Astrocyte (in vitro differentiated cells and primary cell): ENCODE measurements at regions not wholly inside any gene's neighbourhood (a gene's known extent, or its start where the extent isn't known, plus 50 kb on each side); places are given as distances from the start of the nearest gene placed in this dataset.

Experiments
- DNase-seq: peaks from one replicate; pipeline ENCODE4 v3.0.0-alpha.2; 2010; ENCODE audit warnings: low read depth
- FAIRE-seq: peaks from 2 replicates; lab custom pipeline; 2011; peaks lifted over from hg19 to GRCh38; lab: Jason Lieb, UNC
- H2AFZ ChIP-seq: 2 replicates; pipeline ENCODE4 v1.6.0; 2012; ENCODE audit warnings: low read depth, low read length, inconsistent platforms
- H3K27ac ChIP-seq: 2 replicates; pipeline ENCODE4 v1.5.1; 2011; ENCODE audit warnings: low read depth, low read length, inconsistent platforms
- H3K27me3 ChIP-seq: 2 replicates; pipeline ENCODE4 v1.6.0; 2011; ENCODE audit warnings: low read length, inconsistent platforms; ENCODE audit not compliant: insufficient read depth
- H3K36me3 ChIP-seq: 2 replicates; pipeline ENCODE4 v1.5.1; 2011; ENCODE audit warnings: low read length, inconsistent platforms; ENCODE audit not compliant: insufficient read depth
- H3K4me1 ChIP-seq: 2 replicates; pipeline ENCODE4 v1.5.1; 2011; ENCODE audit warnings: low read length, inconsistent platforms; ENCODE audit not compliant: insufficient read depth
- H3K4me2 ChIP-seq: 2 replicates; pipeline ENCODE4 v1.6.0; 2012; ENCODE audit warnings: low read length, inconsistent platforms
- H3K4me3 ChIP-seq: 2 replicates; pipeline ENCODE4 v1.5.1; 2011; ENCODE audit warnings: low read depth, mild to moderate bottlenecking, low read length, inconsistent platforms; ENCODE audit not compliant: insufficient read depth
- H3K79me2 ChIP-seq: 2 replicates; pipeline ENCODE4 v1.6.0; 2012; ENCODE audit warnings: mild to moderate bottlenecking, low read length, inconsistent platforms; ENCODE audit not compliant: insufficient read depth
- H3K9ac ChIP-seq: 2 replicates; pipeline ENCODE4 v1.6.0; 2012; ENCODE audit warnings: mild to moderate bottlenecking, low read length, inconsistent platforms
- H3K9me3 ChIP-seq: 2 replicates; pipeline ENCODE4 v1.5.1; 2012; ENCODE audit warnings: low read depth, mild to moderate bottlenecking, low read length, inconsistent platforms; ENCODE audit not compliant: insufficient read depth
- H4K20me1 ChIP-seq: 2 replicates; pipeline ENCODE4 v1.6.0; 2012; ENCODE audit warnings: low read length, inconsistent platforms; ENCODE audit not compliant: insufficient read depth
- H3K27ac Mint-ChIP-seq: one replicate; pipeline ENCODE4 v1.8.0; 2021; ENCODE audit warnings: mild to moderate bottlenecking, mixed read lengths; ENCODE audit not compliant: unreplicated experiment
- H3K27me3 Mint-ChIP-seq: one replicate; pipeline ENCODE4 v1.8.0; 2021; ENCODE audit warnings: low read depth, mixed read lengths; ENCODE audit not compliant: unreplicated experiment
- H3K36me3 Mint-ChIP-seq: one replicate; pipeline ENCODE4 v1.8.0; 2021; ENCODE audit warnings: low read depth, mixed read lengths; ENCODE audit not compliant: unreplicated experiment
- H3K4me1 Mint-ChIP-seq: one replicate; pipeline ENCODE4 v1.8.0; 2021; ENCODE audit warnings: low read depth, mixed read lengths; ENCODE audit not compliant: unreplicated experiment
- H3K4me3 Mint-ChIP-seq: one replicate; pipeline ENCODE4 v1.8.0; 2021; ENCODE audit warnings: mild to moderate bottlenecking, moderate library complexity, mixed read lengths; ENCODE audit not compliant: unreplicated experiment
- H3K9me3 Mint-ChIP-seq: one replicate; pipeline ENCODE4 v1.8.0; 2021; ENCODE audit warnings: mild to moderate bottlenecking, mixed read lengths; ENCODE audit not compliant: unreplicated experiment
- EZH2 ChIP-seq: IDR thresholded peaks from 2 replicates; pipeline ENCODE4 v1.6.1; 2012; ENCODE audit warnings: mild to moderate bottlenecking, low read length, inconsistent platforms; ENCODE audit not compliant: insufficient read depth
- TF ChIP-seq, protein P1 (sequence below): IDR thresholded peaks from 2 replicates; pipeline ENCODE4 v1.5.1; 2011; ENCODE audit warnings: low read depth, mild to moderate bottlenecking, inconsistent platforms, low read length, moderate library complexity; ENCODE audit not compliant: insufficient read depth

DNA sequence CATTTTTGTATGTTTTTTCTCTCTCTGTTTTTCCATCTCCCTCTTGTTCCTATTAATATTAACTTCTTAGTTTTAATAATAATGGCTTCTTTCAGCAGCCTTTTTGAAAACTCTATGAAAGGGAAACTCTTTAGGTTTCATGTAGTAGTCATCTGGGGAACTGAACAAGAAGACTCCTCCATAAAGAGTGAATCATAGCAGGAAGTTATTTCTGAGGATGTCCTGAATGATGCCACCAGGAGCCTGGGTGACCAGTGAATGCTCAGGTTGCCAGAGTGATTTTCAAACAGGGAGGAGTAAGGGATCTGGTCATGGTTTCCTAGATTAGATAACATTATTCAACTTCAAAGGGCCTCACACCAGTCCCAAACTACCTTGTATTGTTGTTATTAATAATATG, 212.8 kb upstream of the PDE5A start:
- no peak for FAIRE-seq
- TF ChIP-seq EZH2, result no peak
- TF ChIP-seq, protein P1, sequence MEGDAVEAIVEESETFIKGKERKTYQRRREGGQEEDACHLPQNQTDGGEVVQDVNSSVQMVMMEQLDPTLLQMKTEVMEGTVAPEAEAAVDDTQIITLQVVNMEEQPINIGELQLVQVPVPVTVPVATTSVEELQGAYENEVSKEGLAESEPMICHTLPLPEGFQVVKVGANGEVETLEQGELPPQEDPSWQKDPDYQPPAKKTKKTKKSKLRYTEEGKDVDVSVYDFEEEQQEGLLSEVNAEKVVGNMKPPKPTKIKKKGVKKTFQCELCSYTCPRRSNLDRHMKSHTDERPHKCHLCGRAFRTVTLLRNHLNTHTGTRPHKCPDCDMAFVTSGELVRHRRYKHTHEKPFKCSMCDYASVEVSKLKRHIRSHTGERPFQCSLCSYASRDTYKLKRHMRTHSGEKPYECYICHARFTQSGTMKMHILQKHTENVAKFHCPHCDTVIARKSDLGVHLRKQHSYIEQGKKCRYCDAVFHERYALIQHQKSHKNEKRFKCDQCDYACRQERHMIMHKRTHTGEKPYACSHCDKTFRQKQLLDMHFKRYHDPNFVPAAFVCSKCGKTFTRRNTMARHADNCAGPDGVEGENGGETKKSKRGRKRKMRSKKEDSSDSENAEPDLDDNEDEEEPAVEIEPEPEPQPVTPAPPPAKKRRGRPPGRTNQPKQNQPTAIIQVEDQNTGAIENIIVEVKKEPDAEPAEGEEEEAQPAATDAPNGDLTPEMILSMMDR, result no peak
- DNase-seq, result no peak

GRCh38 chr4:119835613-119835910, 207.0 kb upstream of the PDE5A start:
- H3K9me3 Mint-ChIP-seq, result no peaks in the 10 kb centered on the region
- no peaks in the 10 kb centered on the region for H3K27me3 Mint-ChIP-seq
- Histone ChIP-seq H3K79me2 (no peaks in the 10 kb centered on the region), H3K4me3 (no peak overlapping the region), H4K20me1 (no peaks in the 10 kb centered on the region), H3K27me3 (no peaks in the 10 kb centered on the region), H3K4me1 (no peaks in the 10 kb centered on the region), H3K9ac (no peak overlapping the region), H3K36me3 (no peaks in the 10 kb centered on the region), H2AFZ (no peak overlapping the region), H3K27ac (no peak overlapping the region), H3K9me3 (no peaks in the 10 kb centered on the region), H3K4me2 (no peak overlapping the region)
- H3K4me1 Mint-ChIP-seq, result peaks cover 3% of the 10 kb centered on the region
- FAIRE-seq, result no peak
- H3K36me3 Mint-ChIP-seq, result no peaks in the 10 kb centered on the region
- no peak overlapping the region for H3K4me3 Mint-ChIP-seq
- TF ChIP-seq, protein P1, result no peak
- TF ChIP-seq EZH2, result no peak
- no peak for DNase-seq
- H3K27ac Mint-ChIP-seq, result no peak overlapping the region

More for the DNA sequence above, 212.8 kb upstream of the PDE5A start:
- H3K27me3 Mint-ChIP-seq, result no peaks in the 10 kb centered on the region
- H2AFZ ChIP-seq, result no peak overlapping the region
- no peaks in the 10 kb centered on the region for H3K4me1 Mint-ChIP-seq
- H3K36me3 ChIP-seq, result no peaks in the 10 kb centered on the region
- H3K79me2 ChIP-seq, result no peaks in the 10 kb centered on the region
- no peaks in the 10 kb centered on the region for H3K9me3 Mint-ChIP-seq
- no peak overlapping the region for H3K4me3 ChIP-seq
- H3K4me1 ChIP-seq, result no peaks in the 10 kb centered on the region
- no peaks in the 10 kb centered on the region for H4K20me1 ChIP-seq
- H3K27me3 ChIP-seq, result no peaks in the 10 kb centered on the region
- H3K9me3 ChIP-seq, result no peaks in the 10 kb centered on the region
- no peak overlapping the region for H3K27ac Mint-ChIP-seq
- no peaks in the 10 kb centered on the region for H3K36me3 Mint-ChIP-seq
- no peak overlapping the region for H3K4me2 ChIP-seq
- H3K9ac ChIP-seq, result no peak overlapping the region
- no peak overlapping the region for H3K4me3 Mint-ChIP-seq
- no peak overlapping the region for H3K27ac ChIP-seq

GRCh38 chr4:119834906-119835612, 206.5 kb upstream of the PDE5A start:
- H3K36me3 Mint-ChIP-seq, result no peaks in the 10 kb centered on the region
- peaks cover 3% of the 10 kb centered on the region for H3K4me1 Mint-ChIP-seq
- Histone ChIP-seq H3K36me3 (no peaks in the 10 kb centered on the region), H3K9ac (no peak overlapping the region), H3K27ac (no peak overlapping the region), H3K4me2 (no peak overlapping the region), H3K9me3 (no peaks in the 10 kb centered on the region), H3K4me1 (no peaks in the 10 kb centered on the region), H2AFZ (no peak overlapping the region), H3K79me2 (no peaks in the 10 kb centered on the region), H3K27me3 (no peaks in the 10 kb centered on the region), H4K20me1 (no peaks in the 10 kb centered on the region), H3K4me3 (no peak overlapping the region)
- no peak overlapping the region for H3K4me3 Mint-ChIP-seq
- H3K27me3 Mint-ChIP-seq, result no peaks in the 10 kb centered on the region
- DNase-seq (no peak), FAIRE-seq (no peak)
- no peaks in the 10 kb centered on the region for H3K9me3 Mint-ChIP-seq
- H3K27ac Mint-ChIP-seq, result no peak overlapping the region
- no peak for TF ChIP-seq EZH2
- TF ChIP-seq, protein P1, result no peak
